GM12874 (cell line): ENCODE measurements at regions not wholly inside any gene's neighbourhood (a gene's known extent, or its start where the extent isn't known, plus 50 kb on each side); places are given as distances from the start of the nearest gene placed in this dataset.

Experiments
- TF ChIP-seq, protein P1 (sequence below): IDR thresholded peaks from 2 replicates; pipeline ENCODE4 v1.5.1; 2011; ENCODE audit warnings: low read depth, mild to moderate bottlenecking, control low read depth, low read length, moderate library complexity; ENCODE audit not compliant: insufficient read depth

DNA sequence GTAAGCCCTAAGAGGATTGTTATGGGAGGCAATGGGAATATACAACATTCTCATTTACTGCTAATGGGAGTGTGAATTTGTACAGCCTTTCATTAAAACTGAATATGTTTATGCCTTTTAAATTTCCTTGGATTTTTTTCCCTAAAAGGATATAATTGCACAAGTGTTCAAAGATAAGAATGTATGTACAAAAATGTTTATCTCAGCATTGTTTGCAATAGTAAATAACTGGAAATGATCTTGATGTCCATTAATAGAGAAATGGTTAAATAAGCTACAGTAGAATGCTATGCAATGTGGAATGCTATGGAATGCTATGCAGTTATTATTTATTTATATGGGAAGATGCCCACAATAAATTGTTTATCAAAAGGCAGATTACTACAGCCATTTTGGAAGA is 62.5 kb upstream of the SLC38A2 start:
- TF ChIP-seq, protein P1, sequence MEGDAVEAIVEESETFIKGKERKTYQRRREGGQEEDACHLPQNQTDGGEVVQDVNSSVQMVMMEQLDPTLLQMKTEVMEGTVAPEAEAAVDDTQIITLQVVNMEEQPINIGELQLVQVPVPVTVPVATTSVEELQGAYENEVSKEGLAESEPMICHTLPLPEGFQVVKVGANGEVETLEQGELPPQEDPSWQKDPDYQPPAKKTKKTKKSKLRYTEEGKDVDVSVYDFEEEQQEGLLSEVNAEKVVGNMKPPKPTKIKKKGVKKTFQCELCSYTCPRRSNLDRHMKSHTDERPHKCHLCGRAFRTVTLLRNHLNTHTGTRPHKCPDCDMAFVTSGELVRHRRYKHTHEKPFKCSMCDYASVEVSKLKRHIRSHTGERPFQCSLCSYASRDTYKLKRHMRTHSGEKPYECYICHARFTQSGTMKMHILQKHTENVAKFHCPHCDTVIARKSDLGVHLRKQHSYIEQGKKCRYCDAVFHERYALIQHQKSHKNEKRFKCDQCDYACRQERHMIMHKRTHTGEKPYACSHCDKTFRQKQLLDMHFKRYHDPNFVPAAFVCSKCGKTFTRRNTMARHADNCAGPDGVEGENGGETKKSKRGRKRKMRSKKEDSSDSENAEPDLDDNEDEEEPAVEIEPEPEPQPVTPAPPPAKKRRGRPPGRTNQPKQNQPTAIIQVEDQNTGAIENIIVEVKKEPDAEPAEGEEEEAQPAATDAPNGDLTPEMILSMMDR, result no peak

DNA sequence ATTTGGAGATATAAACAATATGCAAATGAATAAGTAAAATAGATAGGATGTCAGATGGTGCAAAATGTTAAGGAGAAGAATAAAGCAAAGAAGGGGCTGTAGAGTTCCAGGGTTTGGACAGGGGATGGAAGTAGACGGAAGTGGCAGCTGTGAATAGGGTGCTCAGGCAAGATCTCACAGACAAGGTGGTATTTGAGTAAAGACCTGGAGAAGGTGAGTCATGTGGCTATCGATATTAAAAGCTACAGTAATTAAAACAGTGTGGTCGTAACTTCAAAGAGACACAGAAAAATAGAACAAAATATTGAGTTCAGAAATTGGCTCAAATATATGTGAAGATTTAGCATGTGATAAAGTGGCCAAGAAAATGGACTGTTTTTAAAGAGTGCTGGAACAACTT is 61.3 kb upstream of the SLC38A2 start:
- TF ChIP-seq, protein P1, result no peak

DNA sequence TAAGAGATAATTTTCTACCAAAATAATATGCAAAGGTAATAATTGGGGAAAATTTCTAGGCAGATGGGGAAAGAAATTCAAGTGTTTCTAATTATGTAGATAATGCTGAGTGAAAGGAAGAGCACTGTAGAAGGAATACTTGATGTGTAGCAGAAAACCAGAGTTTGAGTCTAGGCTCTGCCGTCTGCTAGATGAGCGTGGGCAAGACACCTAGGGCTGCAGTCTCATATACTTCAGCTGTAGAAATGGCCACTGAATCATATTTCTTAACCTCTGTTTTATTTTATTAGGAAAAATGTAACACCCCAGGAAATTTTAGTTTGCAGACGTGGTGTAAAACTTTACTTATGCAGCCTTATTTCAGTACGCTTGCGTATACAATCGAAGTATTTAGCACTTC is 59.8 kb upstream of the SLC38A2 start:
- TF ChIP-seq, protein P1, result no peak

DNA sequence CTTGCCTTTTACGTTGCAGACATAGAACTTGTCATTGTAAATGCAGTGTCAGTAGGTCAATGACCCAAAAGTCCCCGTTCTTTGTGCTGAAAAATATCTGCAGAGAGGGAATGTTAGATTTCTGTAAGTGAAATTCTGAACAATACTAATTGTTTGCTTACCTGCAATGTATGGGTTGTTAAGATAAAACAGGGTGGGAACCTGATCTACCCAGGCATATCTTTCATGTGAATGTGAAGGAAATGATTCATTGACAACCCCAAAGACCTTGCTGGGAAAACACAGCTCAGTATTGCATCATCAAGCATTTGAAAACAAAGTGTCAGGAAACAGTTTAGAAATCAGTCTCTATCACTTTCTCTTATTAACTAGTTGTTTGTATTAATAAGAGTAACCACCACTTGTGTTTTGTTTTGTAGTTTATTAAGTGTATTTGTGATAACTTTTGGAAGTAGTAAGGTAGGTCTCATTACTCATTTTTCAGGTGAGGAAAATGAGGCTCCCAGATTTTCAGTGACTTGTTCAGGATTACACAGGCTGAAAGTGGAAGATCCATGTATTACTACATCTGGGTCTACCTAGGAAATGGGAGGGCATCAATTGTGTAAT is 57.9 kb upstream of the SLC38A2 start:
- TF ChIP-seq, protein P1, result no peak
